HG03558 (cell line): ENCODE measurements at regions not wholly inside any gene's neighbourhood (a gene's known extent, or its start where the extent isn't known, plus 50 kb on each side); places are given as distances from the start of the nearest gene placed in this dataset.

Source experiments
- ATAC-seq: cut with Tn5 transposase; IDR thresholded peaks from one replicate; pipeline ENCODE4 v1.9.1; 2021; ENCODE audit warnings: moderate number of reproducible peaks; ENCODE audit not compliant: unreplicated experiment; ENCODE audit errors: extremely low read depth

DNA sequence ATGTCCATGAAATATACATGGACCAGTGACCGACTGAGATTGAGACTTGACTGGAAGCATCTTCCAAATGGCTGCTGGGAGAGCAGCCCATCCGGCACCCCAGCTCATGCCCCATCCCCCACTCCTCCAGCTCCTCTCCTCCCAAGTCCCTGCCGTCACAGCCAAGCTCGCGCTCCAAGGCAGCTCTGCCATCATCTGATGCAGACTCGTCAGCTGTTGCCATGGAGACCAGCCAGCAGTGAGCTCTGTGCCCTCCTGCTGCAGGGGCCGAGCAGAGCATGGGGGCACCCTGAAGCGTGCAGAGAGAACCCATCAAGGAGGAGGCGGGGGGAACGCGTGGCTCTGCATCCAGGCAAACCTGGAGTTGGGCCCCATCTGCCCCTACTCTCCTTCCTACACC is 74.5 kb upstream of the TNRC6C start:
- no peak for ATAC-seq

GRCh38 chr17:77884967-77885641 is 73.4 kb upstream of the TNRC6C start:
- ATAC-seq, result no peak

DNA sequence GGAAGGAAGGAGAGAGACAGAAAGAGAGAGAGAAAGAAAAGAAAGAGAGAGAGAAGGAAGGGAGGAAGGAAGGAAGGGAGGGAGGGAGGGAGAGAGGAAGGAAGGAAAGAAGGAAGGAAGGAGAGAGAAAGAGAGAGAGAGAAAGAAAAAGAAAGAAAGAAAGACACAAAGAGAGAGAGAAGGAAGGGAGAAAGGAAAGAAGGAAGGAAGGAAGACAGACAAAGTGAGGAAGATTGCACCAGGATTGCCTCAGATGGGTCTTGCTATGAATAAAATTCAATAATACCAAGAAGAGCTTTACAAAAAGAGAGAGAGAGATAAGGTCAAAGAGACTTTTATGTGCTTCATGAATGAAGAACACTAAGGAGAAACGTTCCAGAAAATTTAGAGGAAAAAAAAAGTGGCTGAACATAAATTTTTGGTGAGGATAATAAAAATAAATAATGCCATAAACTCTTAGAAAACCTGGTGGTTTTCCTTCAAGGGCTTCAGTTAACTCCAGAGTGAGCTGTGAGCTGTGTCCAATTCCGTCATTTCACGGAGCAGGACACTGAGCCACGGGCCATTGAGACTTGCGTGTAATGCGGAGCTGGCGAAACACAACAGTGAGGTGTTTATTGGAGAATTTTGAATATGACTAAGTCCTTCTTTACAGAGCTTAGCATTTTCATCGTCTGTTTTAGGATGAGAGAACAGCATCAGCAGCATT is 72.7 kb upstream of the TNRC6C start:
- ATAC-seq, result no peak

GRCh38 chr17:77886387-77886728 is 72.1 kb upstream of the TNRC6C start:
- ATAC-seq, result no peak

GRCh38 chr17:77887110-77887463 is 71.4 kb upstream of the TNRC6C start:
- no peak for ATAC-seq

- no peak for ATAC-seq
These were observed 70.8 kb upstream of the TNRC6C start for GRCh38 chr17:77887464-77888241.

DNA sequence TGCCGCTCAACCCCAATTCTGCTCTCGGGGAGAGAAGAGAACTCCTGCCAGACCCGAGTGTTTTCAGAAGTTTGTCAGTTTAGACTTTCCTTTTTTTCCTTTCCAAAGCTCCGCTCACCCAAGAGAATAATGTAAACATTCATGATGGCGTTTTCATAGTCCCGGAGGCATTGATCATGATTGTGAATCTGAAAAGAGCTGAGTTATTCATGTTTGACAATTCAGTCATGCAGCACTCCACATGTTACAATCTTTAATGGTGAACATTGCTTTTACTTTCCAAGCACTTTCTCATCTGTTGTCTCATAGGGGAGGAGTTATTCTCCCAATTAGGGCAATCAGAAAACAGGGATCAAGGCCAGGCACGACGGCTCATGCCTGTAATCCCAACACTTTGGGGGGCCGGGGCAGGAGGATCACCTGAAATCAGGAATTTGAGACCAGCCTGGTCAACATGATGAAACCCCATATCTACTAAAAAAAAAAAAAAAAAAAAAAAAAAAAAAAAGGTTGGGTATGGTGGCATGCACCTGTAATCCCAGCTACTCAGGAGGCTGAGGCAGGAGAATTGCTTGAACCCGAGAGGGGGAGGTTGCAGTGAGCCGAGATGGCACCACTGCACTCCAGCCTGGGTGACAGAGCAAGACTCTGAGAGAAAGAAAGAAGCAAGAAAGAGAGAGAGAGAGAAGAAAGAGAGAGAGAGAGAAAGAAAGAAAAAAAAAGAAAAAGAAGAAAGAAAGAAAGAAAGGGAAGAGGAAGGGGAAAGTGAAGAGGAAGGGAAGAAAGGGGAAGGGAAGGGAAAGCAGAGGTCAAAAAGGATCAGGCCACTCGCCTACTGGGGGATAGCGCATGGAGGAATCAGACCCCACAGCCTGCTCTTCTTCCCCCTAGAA is 70.0 kb upstream of the TNRC6C start:
- ATAC-seq, result no peak

GRCh38 chr17:77889135-77889505 is 69.4 kb upstream of the TNRC6C start:
- ATAC-seq, result no peak

DNA sequence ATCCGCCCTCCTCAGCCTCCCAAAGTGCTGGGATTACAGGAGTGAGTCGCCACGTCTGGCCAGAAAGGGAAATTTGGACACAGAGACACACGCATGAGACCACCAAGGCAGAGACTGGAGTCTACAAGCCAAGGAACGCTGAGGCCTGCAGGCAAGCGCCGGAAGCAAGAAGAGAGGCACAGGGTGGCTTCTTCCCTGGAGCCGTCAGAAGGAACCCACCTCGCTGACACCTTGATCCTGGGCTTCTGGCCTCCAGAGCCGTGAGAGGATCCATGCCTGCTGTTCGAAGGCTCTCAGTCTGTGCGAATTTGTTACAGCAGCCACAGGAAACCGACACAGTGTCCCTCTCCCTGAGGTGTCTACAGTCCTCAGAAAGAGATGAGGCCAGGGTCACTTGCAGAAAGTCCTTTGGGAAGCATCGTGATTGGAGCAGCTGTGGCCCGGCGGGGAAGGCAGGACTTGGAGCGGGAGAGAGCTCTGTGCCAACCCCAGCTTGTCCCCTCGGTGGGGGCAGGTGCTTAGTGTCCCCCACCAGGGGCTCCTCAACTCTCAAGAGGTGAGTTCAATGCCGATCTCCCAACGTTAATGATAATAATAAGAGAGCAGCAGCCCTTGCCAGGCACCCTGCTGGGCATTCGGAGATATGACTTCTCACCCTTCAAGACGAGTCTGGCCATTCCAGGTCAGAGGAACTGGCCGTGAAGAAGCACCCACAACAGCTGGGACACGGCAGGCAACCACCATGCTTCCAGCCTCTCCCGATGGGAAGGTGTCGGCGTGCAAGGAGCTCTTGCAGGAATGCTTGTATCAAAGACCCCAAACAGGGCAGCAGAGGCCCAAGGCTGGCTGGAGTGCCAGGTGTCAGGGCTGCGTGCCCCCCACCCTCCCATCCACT is 68.4 kb upstream of the TNRC6C start:
- no peak for ATAC-seq

- no peak for ATAC-seq
These were observed 67.7 kb upstream of the TNRC6C start for GRCh38 chr17:77890771-77891170.

- ATAC-seq, result no peak
These were observed 66.9 kb upstream of the TNRC6C start for GRCh38 chr17:77891602-77892001.

GRCh38 chr17:77892031-77892430 is 66.5 kb upstream of the TNRC6C start:
- ATAC-seq, result no peak

DNA sequence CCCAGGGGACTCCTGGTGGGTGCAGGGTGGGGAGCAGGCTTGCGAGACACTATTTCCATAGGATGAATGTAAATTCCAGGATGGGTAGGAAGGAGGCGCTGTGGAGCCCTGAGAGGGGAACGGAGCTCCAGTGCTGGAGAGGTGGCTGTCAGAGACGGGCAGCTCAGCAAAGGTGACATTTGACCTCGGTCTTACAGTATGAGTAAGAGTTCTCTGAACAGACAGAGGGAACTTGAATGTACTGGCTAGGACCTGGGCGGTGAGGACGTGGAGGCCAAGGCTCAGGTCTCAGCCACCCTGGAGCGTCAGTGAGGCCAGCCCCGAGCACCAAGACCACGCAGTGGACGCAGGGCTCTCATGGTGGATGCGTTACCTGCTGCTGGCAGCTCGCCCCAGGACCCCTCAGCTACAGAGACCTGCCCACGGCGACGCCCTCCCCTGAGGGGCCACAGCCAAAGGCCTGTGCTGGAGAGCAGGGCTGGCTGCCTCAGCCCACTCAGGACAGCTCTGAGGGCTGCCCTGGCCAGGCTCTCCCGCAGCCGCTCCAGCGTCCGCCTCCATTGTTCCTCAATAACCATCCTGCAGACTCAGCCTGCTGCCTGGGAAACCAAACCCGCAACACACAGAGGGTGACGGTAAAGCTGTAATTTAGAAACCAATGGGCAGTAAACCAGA is 65.9 kb upstream of the TNRC6C start:
- ATAC-seq, result no peak

DNA sequence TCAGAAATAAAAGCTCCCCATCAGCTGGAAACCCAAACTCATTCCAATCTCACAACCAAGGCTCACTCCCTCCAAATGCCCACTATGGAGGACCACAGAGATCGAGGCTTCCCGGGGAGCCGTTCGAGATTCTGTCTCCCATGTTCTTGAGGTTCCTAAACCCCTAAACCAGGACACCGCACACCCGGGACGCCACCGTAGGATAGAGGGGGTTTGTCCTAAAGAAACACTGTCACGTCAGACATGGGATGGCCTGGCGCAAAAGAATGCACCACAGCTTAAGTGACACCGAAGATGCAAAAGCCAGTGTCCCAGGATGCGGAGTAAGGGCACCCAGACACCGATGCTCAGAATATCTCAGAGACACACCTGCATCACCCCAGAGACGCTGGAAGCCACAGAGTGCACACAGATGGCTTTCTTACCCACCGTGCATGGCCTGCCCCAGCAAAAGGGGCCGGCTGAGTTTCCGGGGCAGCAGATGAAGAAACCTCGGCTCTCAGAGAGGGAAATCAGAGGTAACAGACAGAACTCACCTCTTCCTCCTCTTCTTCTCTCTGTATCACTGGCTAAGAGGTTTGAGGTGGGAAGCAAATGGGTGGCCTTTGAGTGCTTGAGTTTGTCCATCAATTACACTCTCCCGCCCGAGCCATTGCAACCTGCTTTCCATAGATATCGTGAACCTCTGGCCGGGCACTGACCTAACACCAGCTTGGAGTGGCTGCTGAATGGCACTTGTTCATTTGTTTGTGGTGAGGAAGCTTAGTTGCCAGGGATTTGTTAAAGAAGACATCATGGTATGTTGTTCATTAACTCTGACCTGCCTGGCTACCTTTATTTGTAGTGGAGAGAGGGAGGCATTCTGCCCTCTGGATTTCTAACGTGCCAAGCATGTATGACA is 65.1 kb upstream of the TNRC6C start:
- no peak for ATAC-seq

GRCh38 chr17:77894126-77894956 is 64.2 kb upstream of the TNRC6C start:
- no peak for ATAC-seq

- ATAC-seq, result no peak
These were observed 60.7 kb upstream of the TNRC6C start for GRCh38 chr17:77897741-77898301.
